CD14-positive monocyte (primary cell): ENCODE measurements at regions not wholly inside any gene's neighbourhood (a gene's known extent, or its start where the extent isn't known, plus 50 kb on each side); places are given as distances from the start of the nearest gene placed in this dataset.

ENCODE experiments used
- DNase-seq, 3 donors: peaks; one replicate each; pipeline ENCODE4 v3.0.0-alpha.2; 2011 to 2022
- H2AFZ ChIP-seq: 2 replicates; pipeline ENCODE4 v1.6.0; 2012; ENCODE audit warnings: mild to moderate bottlenecking, low read depth, low read length, inconsistent platforms; ENCODE audit not compliant: insufficient read depth, poor library complexity, severe bottlenecking
- H3K27ac ChIP-seq, 2 donors: 1 replicate in 1 of 2; 2 replicates in 1 of 2; pipeline ENCODE4 v1.5.1; 2012 to 2013; ENCODE audit warnings: low read length in 2 of 2, control low read depth in 1 of 2, inconsistent platforms in 1 of 2, low read depth in 1 of 2, mild to moderate bottlenecking in 1 of 2
- H3K27me3 ChIP-seq, 2 donors: one replicate each; pipeline versions ENCODE4 v1.6.0 to v1.6.1; 2011 to 2013; ENCODE audit warnings: low read length in 2 of 2; ENCODE audit not compliant: control insufficient read depth in 2 of 2, insufficient read depth in 2 of 2
- H3K36me3 ChIP-seq, 2 donors: replicated peaks in 1 of 2; 1 replicate in 1 of 2; 2 replicates in 1 of 2; pipeline versions ENCODE4 v1.5.1 to v1.6.1; 2012 to 2013; ENCODE audit warnings: low read length in 2 of 2, control low read depth in 1 of 2, inconsistent platforms in 1 of 2, mild to moderate bottlenecking in 1 of 2; ENCODE audit not compliant: insufficient read depth in 2 of 2, control insufficient read depth in 1 of 2
- H3K4me1 ChIP-seq, 2 donors: 1 replicate in 1 of 2; 2 replicates in 1 of 2; pipeline versions ENCODE4 v1.5.1 to v1.6.1; 2012 to 2013; ENCODE audit warnings: low read length in 2 of 2, control low read depth in 1 of 2, inconsistent platforms in 1 of 2, mild to moderate bottlenecking in 1 of 2, moderate library complexity in 1 of 2; ENCODE audit not compliant: insufficient read depth in 2 of 2, control insufficient read depth in 1 of 2
- H3K4me2 ChIP-seq: replicated peaks from 2 replicates; pipeline ENCODE3; 2012; ENCODE audit warnings: low read length, moderate library complexity, mild to moderate bottlenecking; ENCODE audit not compliant: poor library complexity, severe bottlenecking; ENCODE audit errors: extremely low read depth
- H3K4me3 ChIP-seq, 3 experiments: fragments of 200-600 bp in 1 of 3; sonication (generic) in 1 of 3; replicated peaks in 1 of 3; 1 replicate in 2 of 3; 2 replicates in 1 of 3; pipeline ENCODE4 v1.5.1; 2011 to 2013; ENCODE audit warnings: low read length in 3 of 3, mild to moderate bottlenecking in 3 of 3, control low read depth in 2 of 3, low read depth in 2 of 3, inconsistent platforms in 1 of 3, moderate library complexity in 1 of 3
- H3K79me2 ChIP-seq: 2 replicates; pipeline ENCODE4 v1.6.0; 2012; ENCODE audit warnings: mild to moderate bottlenecking, control low read depth, inconsistent platforms, low read length, moderate library complexity; ENCODE audit not compliant: insufficient read depth
- H3K9ac ChIP-seq: 2 replicates; pipeline ENCODE4 v1.6.0; 2017; ENCODE audit warnings: low read length, mild to moderate bottlenecking; ENCODE audit not compliant: insufficient read depth, poor library complexity, severe bottlenecking
- H3K9me3 ChIP-seq, 2 donors: replicated peaks in 1 of 2; 1 replicate in 1 of 2; 2 replicates in 1 of 2; pipeline versions ENCODE4 v1.5.1 to v1.6.1; 2012 to 2013; ENCODE audit warnings: low read length in 2 of 2, control low read depth in 1 of 2; ENCODE audit not compliant: control insufficient read depth in 1 of 2, insufficient read depth in 1 of 2
- H4K20me1 ChIP-seq: 2 replicates; pipeline ENCODE4 v1.6.0; 2012; ENCODE audit warnings: mild to moderate bottlenecking, low read length, control low read depth, moderate library complexity; ENCODE audit not compliant: insufficient read depth
- H3K27ac Mint-ChIP-seq, 7 donors: one replicate each; pipeline ENCODE4 v1.8.0; 2020; ENCODE audit warnings: mild to moderate bottlenecking in 7 of 7, mixed read lengths in 7 of 7, moderate library complexity in 6 of 7, inconsistent platforms in 2 of 7
- H3K27me3 Mint-ChIP-seq, 3 donors: one replicate each; pipeline ENCODE4 v1.8.0; 2021 to 2022; ENCODE audit warnings: low read depth in 3 of 3, mild to moderate bottlenecking in 3 of 3, mixed read lengths in 3 of 3, moderate library complexity in 3 of 3, inconsistent platforms in 1 of 3
- H3K36me3 Mint-ChIP-seq, 2 donors: one replicate each; pipeline ENCODE4 v1.8.0; 2020; ENCODE audit warnings: mixed read lengths in 2 of 2, inconsistent platforms in 1 of 2, mild to moderate bottlenecking in 1 of 2
- H3K4me1 Mint-ChIP-seq: one replicate; pipeline ENCODE4 v1.8.0; 2020; ENCODE audit warnings: mild to moderate bottlenecking, mixed read lengths
- H3K4me3 Mint-ChIP-seq, 2 donors: one replicate each; pipeline ENCODE4 v1.8.0; 2020; ENCODE audit warnings: mild to moderate bottlenecking in 2 of 2, mixed read lengths in 2 of 2, moderate library complexity in 1 of 2
- H3K9me3 Mint-ChIP-seq, 7 donors: one replicate each; pipeline ENCODE4 v1.8.0; 2020 to 2022; ENCODE audit warnings: mixed read lengths in 7 of 7, mild to moderate bottlenecking in 6 of 7, moderate library complexity in 6 of 7, inconsistent platforms in 2 of 7
- WGBS: methylation state at CpG from one replicate; pipeline ENCODE4 v1.1.5; 2013; ENCODE audit warnings: missing lambda C conversion rate; ENCODE audit not compliant: insufficient coverage; 5-methylcytosine and 5-hydroxymethylcytosine counted together
- intact Hi-C, 2 donors: fragments of 100-400 bp; cut with micrococcal nuclease; formaldehyde crosslinking; loops; one replicate each; pipeline versions ENCODE4 v1.15.0 to v1.15.1; 2023
- TF ChIP-seq, protein P1 (sequence below): fragments of 200-600 bp; IDR thresholded peaks from one replicate; pipeline ENCODE4 v1.8.0; 2022; ENCODE audit warnings: antibody characterized with exemption, mild to moderate bottlenecking

DNA sequence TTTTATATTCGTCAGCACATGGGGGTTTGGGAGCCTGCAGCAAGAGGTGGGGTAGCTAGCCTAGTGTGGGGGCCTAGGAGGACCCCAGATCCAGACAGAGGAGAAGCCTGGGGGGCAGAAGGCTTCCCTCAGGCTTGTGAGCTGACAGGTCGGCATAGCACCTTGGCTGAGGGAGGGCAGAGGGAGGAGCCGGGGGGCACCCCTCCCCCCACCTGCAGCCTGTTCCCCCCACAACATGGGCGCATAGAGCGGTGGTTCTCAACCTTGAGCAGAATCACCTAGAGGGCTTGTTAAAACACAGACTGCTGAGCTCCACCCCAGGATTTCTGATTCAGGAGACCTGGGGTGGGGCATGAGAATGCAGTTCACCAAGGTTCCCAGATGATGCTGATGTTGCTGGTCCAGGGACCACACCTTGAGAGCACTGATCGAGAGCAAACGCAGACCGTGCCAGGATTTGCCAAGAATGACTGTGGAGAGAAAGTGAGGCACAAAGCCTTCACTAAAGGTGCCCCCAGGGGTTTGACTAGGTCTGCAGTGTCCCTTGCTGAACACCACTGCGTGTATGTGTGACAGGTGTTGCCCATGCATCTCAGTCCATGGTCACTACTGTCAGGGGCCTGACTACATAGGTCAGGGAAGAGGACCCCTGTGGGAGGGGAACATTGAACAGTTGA lies 163.3 kb downstream of the MACROH2A1 start:
- H3K9ac ChIP-seq: no peak overlapping the region
- no peak overlapping the region for H3K4me2 ChIP-seq
- WGBS: 96% methylated on average over 7 of the region's 9 CpGs
- H3K9me3 ChIP-seq: no peaks in the 10 kb centered on the region
- H3K4me1 Mint-ChIP-seq: peaks cover 9% of the 10 kb centered on the region
- intact Hi-C loops: no loop called here
- H4K20me1 ChIP-seq: no peaks in the 10 kb centered on the region
- no peaks in the 10 kb centered on the region for H3K79me2 ChIP-seq
- TF ChIP-seq, protein P1, sequence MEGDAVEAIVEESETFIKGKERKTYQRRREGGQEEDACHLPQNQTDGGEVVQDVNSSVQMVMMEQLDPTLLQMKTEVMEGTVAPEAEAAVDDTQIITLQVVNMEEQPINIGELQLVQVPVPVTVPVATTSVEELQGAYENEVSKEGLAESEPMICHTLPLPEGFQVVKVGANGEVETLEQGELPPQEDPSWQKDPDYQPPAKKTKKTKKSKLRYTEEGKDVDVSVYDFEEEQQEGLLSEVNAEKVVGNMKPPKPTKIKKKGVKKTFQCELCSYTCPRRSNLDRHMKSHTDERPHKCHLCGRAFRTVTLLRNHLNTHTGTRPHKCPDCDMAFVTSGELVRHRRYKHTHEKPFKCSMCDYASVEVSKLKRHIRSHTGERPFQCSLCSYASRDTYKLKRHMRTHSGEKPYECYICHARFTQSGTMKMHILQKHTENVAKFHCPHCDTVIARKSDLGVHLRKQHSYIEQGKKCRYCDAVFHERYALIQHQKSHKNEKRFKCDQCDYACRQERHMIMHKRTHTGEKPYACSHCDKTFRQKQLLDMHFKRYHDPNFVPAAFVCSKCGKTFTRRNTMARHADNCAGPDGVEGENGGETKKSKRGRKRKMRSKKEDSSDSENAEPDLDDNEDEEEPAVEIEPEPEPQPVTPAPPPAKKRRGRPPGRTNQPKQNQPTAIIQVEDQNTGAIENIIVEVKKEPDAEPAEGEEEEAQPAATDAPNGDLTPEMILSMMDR: no peak
- no peak overlapping the region for H3K27ac ChIP-seq
- no peak overlapping the region for H2AFZ ChIP-seq
- no peak overlapping the region for H3K4me3 Mint-ChIP-seq
- DNase-seq: no peak
- H3K27me3 Mint-ChIP-seq: peaks cover 0 to 9% (median 3%) of the 10 kb centered on the region in 3 donors
- no peaks in the 10 kb centered on the region for H3K36me3 ChIP-seq
- no peaks in the 10 kb centered on the region for H3K36me3 Mint-ChIP-seq
- peaks cover 0 to 6% (median 0%) of the 10 kb centered on the region in 7 donors for H3K9me3 Mint-ChIP-seq
- no peaks in the 10 kb centered on the region for H3K27me3 ChIP-seq
- peaks cover 8 to 10% of the 10 kb centered on the region in 2 donors for H3K4me1 ChIP-seq
- H3K4me3 ChIP-seq: no peak overlapping the region
- H3K27ac Mint-ChIP-seq: no peak overlapping the region

DNA sequence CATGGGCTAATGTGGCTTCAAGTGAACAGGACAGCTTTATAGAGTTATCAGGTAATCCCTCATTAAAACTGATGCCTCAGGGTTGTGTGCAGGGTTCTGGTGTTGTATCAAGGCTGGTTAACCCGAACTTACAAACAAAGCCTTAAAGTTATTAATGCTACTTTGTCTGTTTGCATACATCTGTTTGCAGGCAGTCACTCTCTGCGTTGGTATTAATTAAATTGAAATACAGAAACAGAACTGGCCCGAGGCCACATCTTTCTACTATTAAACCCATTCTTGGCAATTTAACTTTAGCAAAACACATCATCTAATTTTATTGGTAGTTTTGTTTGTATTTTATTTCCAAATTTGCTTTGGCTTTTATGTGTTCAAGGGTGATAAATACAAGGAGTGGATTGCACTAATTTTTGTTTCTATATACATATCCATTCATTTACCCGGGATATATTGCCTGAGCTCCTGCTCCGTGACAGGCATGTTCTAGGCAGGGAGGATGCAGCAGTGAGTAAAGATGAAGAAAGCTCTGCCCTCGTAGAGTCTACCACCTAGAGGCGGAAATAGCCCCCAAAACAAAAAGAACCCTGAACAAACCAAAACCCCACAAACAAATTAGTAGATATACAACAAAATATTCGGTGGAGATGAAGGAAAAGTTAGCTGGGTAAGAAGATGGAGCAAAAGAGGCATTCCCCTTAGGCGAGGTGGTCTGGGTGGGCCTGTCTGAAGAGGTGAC lies 164.2 kb downstream of the MACROH2A1 start:
- Histone ChIP-seq H3K4me2 (no peak overlapping the region), H3K27ac (no peak overlapping the region), H2AFZ (no peak overlapping the region), H3K9me3 (no peaks in the 10 kb centered on the region), H3K27me3 (no peaks in the 10 kb centered on the region), H3K4me3 (no peak overlapping the region), H3K9ac (no peak overlapping the region), H3K4me1 (peaks cover 17 to 18% of the 10 kb centered on the region in 2 donors), H3K79me2 (no peaks in the 10 kb centered on the region), H3K36me3 (no peaks in the 10 kb centered on the region), H4K20me1 (no peaks in the 10 kb centered on the region)
- intact Hi-C loops: no loop called here
- Mint-ChIP-seq H3K4me1 (peaks cover 17% of the 10 kb centered on the region), H3K27me3 (peaks cover 0 to 9% (median 3%) of the 10 kb centered on the region in 3 donors), H3K36me3 (no peaks in the 10 kb centered on the region), H3K27ac (no peak overlapping the region), H3K9me3 (peaks cover 0 to 6% (median under 1%) of the 10 kb centered on the region in 7 donors), H3K4me3 (no peak overlapping the region)
- TF ChIP-seq, protein P1: no peak
- DNase-seq: no peak
- WGBS: 71% methylated on average over 1 of the region's 9 CpGs
